H1 (cell line): ENCODE measurements at regions not wholly inside any gene's neighbourhood (a gene's known extent, or its start where the extent isn't known, plus 50 kb on each side); places are given as distances from the start of the nearest gene placed in this dataset.

Source experiments
- CTCF ChIA-PET: fragments of 300-600 bp; sonication (Branson Sonifier 250); formaldehyde crosslinking; loops from one replicate; lab custom pipeline; 2021; ENCODE audit not compliant: partially characterized antibody; lab: Charles Lee
- POLR2A ChIA-PET: fragments of 300-600 bp; sonication (Branson Sonifier 250); formaldehyde crosslinking; loops from one replicate; lab custom pipeline; 2021; ENCODE audit warnings: inconsistent platforms; ENCODE audit not compliant: partially characterized antibody; lab: Charles Lee
- DNase-seq, 2 experiments: peaks; one replicate each; pipeline versions ENCODE4 v3.0.0 to v3.0.0-alpha.2; 2010 to 2022; ENCODE audit warnings: low spot score in 2 of 2, low read depth in 1 of 2, mixed read lengths in 1 of 2
- FAIRE-seq: peaks from 2 replicates; lab custom pipeline; 2011; peaks lifted over from hg19 to GRCh38; lab: Jason Lieb, UNC
- H2AFZ ChIP-seq: 2 replicates; pipeline ENCODE4 v1.8.1; 2012; ENCODE audit warnings: low read length, inconsistent platforms
- H2AK5ac ChIP-seq: 2 replicates; pipeline ENCODE4 v1.6.1; 2013; ENCODE audit warnings: low read depth, low read length
- H2BK120ac ChIP-seq: replicated peaks from 2 replicates; pipeline ENCODE3; 2013; ENCODE audit warnings: low read depth, low read length, inconsistent platforms
- H2BK12ac ChIP-seq: 2 replicates; pipeline ENCODE4 v1.6.1; 2013; ENCODE audit warnings: low read depth, low read length
- H2BK15ac ChIP-seq: 2 replicates; pipeline ENCODE4 v1.6.1; 2013; ENCODE audit warnings: low read length
- H2BK20ac ChIP-seq: 2 replicates; pipeline ENCODE4 v1.6.1; 2013; ENCODE audit warnings: low read length
- H2BK5ac ChIP-seq: 2 replicates; pipeline ENCODE4 v1.6.1; 2013; ENCODE audit warnings: low read depth, low read length
- H3K14ac ChIP-seq: 2 replicates; pipeline ENCODE4 v1.6.1; 2013; ENCODE audit warnings: inconsistent platforms; ENCODE audit not compliant: insufficient read length
- H3K18ac ChIP-seq: 2 replicates; pipeline ENCODE4 v1.6.1; 2013; ENCODE audit warnings: low read length; ENCODE audit errors: extremely low read depth
- H3K23ac ChIP-seq: 2 replicates; pipeline ENCODE4 v1.6.1; 2013; ENCODE audit warnings: inconsistent platforms; ENCODE audit not compliant: insufficient read length
- H3K23me2 ChIP-seq: 2 replicates; pipeline ENCODE4 v1.6.1; 2013; ENCODE audit warnings: low read depth, low read length
- H3K27ac ChIP-seq: 2 replicates; pipeline ENCODE4 v1.6.1; 2011; ENCODE audit warnings: low read depth, low read length, inconsistent platforms
- H3K27me3 ChIP-seq, 4 experiments: replicated peaks in 1 of 4; 1 replicate in 1 of 4; 2 replicates in 3 of 4; pipeline versions ENCODE4 v1.6.1 to v1.8.1; 2011 to 2013; ENCODE audit warnings: low read length in 3 of 4, mild to moderate bottlenecking in 3 of 4, inconsistent platforms in 2 of 4, mixed read lengths in 2 of 4, moderate library complexity in 1 of 4; ENCODE audit not compliant: control insufficient read depth in 3 of 4, insufficient read depth in 3 of 4; ENCODE audit errors: extremely low read depth in 1 of 4
- H3K36me3 ChIP-seq, 4 experiments: 2 replicates each; pipeline versions ENCODE4 v1.6.1 to v1.8.1; 2011 to 2013; ENCODE audit warnings: mild to moderate bottlenecking in 4 of 4, low read length in 3 of 4, moderate library complexity in 2 of 4, control low read depth in 1 of 4, inconsistent platforms in 1 of 4; ENCODE audit not compliant: insufficient read depth in 4 of 4, control insufficient read depth in 2 of 4
- H3K4ac ChIP-seq: replicated peaks from 2 replicates; pipeline ENCODE3; 2013; ENCODE audit warnings: low read length, low read depth, mixed read lengths, inconsistent platforms; ENCODE audit not compliant: insufficient read length
- H3K4me1 ChIP-seq, 4 experiments: replicated peaks in 1 of 4; 1 replicate in 1 of 4; 2 replicates in 3 of 4; pipeline versions ENCODE4 v1.6.1 to v1.8.1; 2011 to 2013; ENCODE audit warnings: low read length in 3 of 4, inconsistent platforms in 2 of 4, mixed read lengths in 1 of 4; ENCODE audit not compliant: insufficient read depth in 4 of 4, control insufficient read depth in 3 of 4
- H3K4me2 ChIP-seq, 2 experiments: 2 replicates each; pipeline versions ENCODE4 v1.6.1 to v1.8.1; 2011 to 2013; ENCODE audit warnings: low read depth in 2 of 2, low read length in 2 of 2, control low read depth in 1 of 2, inconsistent platforms in 1 of 2, mild to moderate bottlenecking in 1 of 2; ENCODE audit not compliant: insufficient read depth in 1 of 2
- H3K4me3 ChIP-seq, 4 experiments: fragments of 200-600, 300-600 bp in 1 of 4; sonication (generic), shearing (Covaris generic), sonication (Bioruptor Twin) in 1 of 4; 2 replicates each; pipeline versions ENCODE4 v1.5.1 to v1.8.1; 2011 to 2016; ENCODE audit warnings: low read length in 4 of 4, low read depth in 3 of 4, control low read depth in 2 of 4, inconsistent platforms in 2 of 4, mild to moderate bottlenecking in 2 of 4, mixed read lengths in 1 of 4, moderate library complexity in 1 of 4; ENCODE audit not compliant: insufficient read depth in 2 of 4; ENCODE audit errors: extremely low read depth in 1 of 4
- H3K56ac ChIP-seq: replicated peaks from 2 replicates; pipeline ENCODE3; 2013; ENCODE audit warnings: low read depth, mild to moderate bottlenecking, mixed read lengths, low read length, inconsistent platforms; ENCODE audit not compliant: insufficient read length
- H3K79me1 ChIP-seq: 2 replicates; pipeline ENCODE4 v1.6.1; 2013; ENCODE audit warnings: low read depth, low read length, control low read depth
- H3K79me2 ChIP-seq, 2 experiments: 2 replicates each; pipeline versions ENCODE4 v1.6.1 to v1.8.1; 2012 to 2013; ENCODE audit warnings: low read length in 2 of 2, mild to moderate bottlenecking in 2 of 2, inconsistent platforms in 1 of 2; ENCODE audit not compliant: insufficient read depth in 2 of 2, control insufficient read depth in 1 of 2
- H3K9ac ChIP-seq, 4 experiments: replicated peaks in 1 of 4; 1 replicate in 1 of 4; 2 replicates in 3 of 4; pipeline versions ENCODE4 v1.6.1 to v1.8.1; 2011 to 2013; ENCODE audit warnings: low read depth in 3 of 4, low read length in 3 of 4, control low read depth in 2 of 4, mild to moderate bottlenecking in 2 of 4, moderate library complexity in 2 of 4, inconsistent platforms in 1 of 4; ENCODE audit errors: extremely low read depth in 1 of 4
- H3K9me3 ChIP-seq, 2 experiments: 2 replicates each; pipeline versions ENCODE4 v1.6.1 to v1.8.1; 2012 to 2013; ENCODE audit warnings: mild to moderate bottlenecking in 2 of 2, moderate library complexity in 2 of 2, control low read depth in 1 of 2, inconsistent platforms in 1 of 2, low read depth in 1 of 2, low read length in 1 of 2, mixed read lengths in 1 of 2; ENCODE audit not compliant: insufficient read depth in 2 of 2
- H4K20me1 ChIP-seq, 2 experiments: replicated peaks in 1 of 2; 2 replicates each; pipeline versions ENCODE3 to v1.8.1; 2011 to 2013; ENCODE audit warnings: inconsistent platforms in 2 of 2, low read length in 2 of 2, mild to moderate bottlenecking in 1 of 2; ENCODE audit not compliant: insufficient read depth in 2 of 2, control insufficient read depth in 1 of 2
- H4K5ac ChIP-seq: 2 replicates; pipeline ENCODE4 v1.6.1; 2013; ENCODE audit warnings: low read length, low read depth, mixed read lengths, inconsistent platforms; ENCODE audit not compliant: insufficient read length
- H4K8ac ChIP-seq: 2 replicates; pipeline ENCODE4 v1.8.0; 2013; ENCODE audit warnings: mild to moderate bottlenecking, moderate library complexity, low read length, inconsistent platforms; ENCODE audit not compliant: insufficient read depth; ENCODE audit errors: extremely low read depth
- H4K91ac ChIP-seq: replicated peaks from 2 replicates; pipeline ENCODE3; 2013; ENCODE audit warnings: low read length, mixed read lengths, inconsistent platforms; ENCODE audit not compliant: insufficient read length
- ASH2L ChIP-seq: fragments of 200-600, 300-600 bp; sonication (generic); IDR thresholded peaks from one replicate; pipeline ENCODE4 v1.7.1; 2017; ENCODE audit warnings: low read length
- KDM5A ChIP-seq: fragments of 200-600 bp; IDR thresholded peaks from 2 replicates; pipeline ENCODE4 v1.7.1; 2012; ENCODE audit warnings: mild to moderate bottlenecking, low read length, inconsistent platforms, mixed read lengths
- SIRT6 ChIP-seq: IDR thresholded peaks from one replicate; pipeline ENCODE4 v1.7.1; 2012; ENCODE audit warnings: low read length, inconsistent platforms
- SP1 ChIP-seq: IDR thresholded peaks from 2 replicates; pipeline ENCODE4 v1.6.1; 2011; ENCODE audit warnings: low read depth, low read length
- SP4 ChIP-seq: IDR thresholded peaks from 2 replicates; pipeline ENCODE4 v1.6.1; 2012; ENCODE audit warnings: low read length, inconsistent platforms
- TBP ChIP-seq: IDR thresholded peaks from 2 replicates; pipeline ENCODE4 v1.6.1; 2011; ENCODE audit warnings: low read depth, low read length, improper control_type of control experiment
- whole genome bisulfite sequencing, 2 experiments: shearing (Covaris generic) in 1 of 2; methylation state at CpG; one replicate each; pipeline versions ENCODE4 v1.1.6 to v1.1.7; 2013 to 2015; ENCODE audit warnings: low lambda C conversion rate in 2 of 2, mixed read lengths in 2 of 2, inconsistent platforms in 1 of 2, low coverage in 1 of 2, missing lambda C conversion rate in 1 of 2; ENCODE audit not compliant: insufficient replicate concordance in 2 of 2, insufficient coverage in 1 of 2, insufficient read length in 1 of 2; ENCODE audit errors: extremely low coverage in 1 of 2, missing lambda C conversion rate in 1 of 2; 5-methylcytosine and 5-hydroxymethylcytosine counted together
- TF ChIP-seq, protein P1 (sequence below), 3 experiments: IDR thresholded peaks; 1 replicate in 2 of 3; 2 replicates in 1 of 3; pipeline versions ENCODE4 v1.5.1 to v1.6.1; 2011; ENCODE audit warnings: low read length in 3 of 3, mild to moderate bottlenecking in 3 of 3, inconsistent platforms in 2 of 3, low read depth in 1 of 3, moderate library complexity in 1 of 3; ENCODE audit not compliant: insufficient read depth in 1 of 3; ENCODE audit errors: control extremely low read depth in 1 of 3

DNA sequence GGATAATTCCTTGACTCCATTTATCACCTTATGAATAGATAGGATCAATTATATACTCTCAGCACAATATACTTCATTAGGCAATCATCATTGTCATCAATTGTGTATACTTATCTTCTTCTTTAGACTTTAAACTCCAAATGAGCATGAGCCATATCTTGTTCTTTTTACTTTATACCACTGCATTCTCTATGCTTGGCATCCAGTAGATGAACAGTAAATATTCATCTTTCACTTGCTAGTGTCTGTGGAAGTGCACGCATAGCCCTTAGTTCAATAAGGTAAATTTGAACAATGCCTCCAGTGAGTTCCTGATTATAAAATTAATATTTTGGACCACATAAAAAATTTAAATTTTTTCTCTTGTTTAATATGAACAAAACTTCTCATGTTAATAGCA is 172.3 kb upstream of the SPRY2 start:
- ChIA-PET CTCF (no interaction called here), POLR2A (no interaction called here)
- Histone ChIP-seq H4K8ac (no peak overlapping the region), H3K36me3 (no peaks in the 10 kb centered on the region), H2AK5ac (no peak overlapping the region), H3K27me3 (peaks cover 0 to 1% (median 0%) of the 10 kb centered on the region in 4 experiments; a peak in 1 of 7 replicates), H3K23ac (no peak overlapping the region), H3K14ac (no peak overlapping the region), H4K5ac (no peak overlapping the region), H3K9me3 (peaks cover 9 to 18% of the 10 kb centered on the region in 2 experiments), H2BK5ac (no peak overlapping the region), H3K56ac (no peak overlapping the region), H3K27ac (no peak overlapping the region), H4K91ac (no peak overlapping the region), H3K9ac (no peak overlapping the region), H2BK15ac (no peak overlapping the region), H3K79me2 (no peaks in the 10 kb centered on the region), H2BK12ac (no peak overlapping the region), H3K23me2 (no peaks in the 10 kb centered on the region), H3K4ac (no peak overlapping the region), H3K18ac (no peak overlapping the region), H2BK120ac (no peak overlapping the region), H4K20me1 (no peaks in the 10 kb centered on the region), H3K4me1 (no peaks in the 10 kb centered on the region), H3K4me2 (no peak overlapping the region), H3K4me3 (no peak overlapping the region), H2BK20ac (no peak overlapping the region), H2AFZ (no peak overlapping the region), H3K79me1 (no peaks in the 10 kb centered on the region)
- 100% methylated on average over 1 of the region's 1 CpG; no CpG with 5 or more reads in 1 of the 2 experiments for WGBS, 2 experiments
- no peak for FAIRE-seq
- TF ChIP-seq, protein P1, sequence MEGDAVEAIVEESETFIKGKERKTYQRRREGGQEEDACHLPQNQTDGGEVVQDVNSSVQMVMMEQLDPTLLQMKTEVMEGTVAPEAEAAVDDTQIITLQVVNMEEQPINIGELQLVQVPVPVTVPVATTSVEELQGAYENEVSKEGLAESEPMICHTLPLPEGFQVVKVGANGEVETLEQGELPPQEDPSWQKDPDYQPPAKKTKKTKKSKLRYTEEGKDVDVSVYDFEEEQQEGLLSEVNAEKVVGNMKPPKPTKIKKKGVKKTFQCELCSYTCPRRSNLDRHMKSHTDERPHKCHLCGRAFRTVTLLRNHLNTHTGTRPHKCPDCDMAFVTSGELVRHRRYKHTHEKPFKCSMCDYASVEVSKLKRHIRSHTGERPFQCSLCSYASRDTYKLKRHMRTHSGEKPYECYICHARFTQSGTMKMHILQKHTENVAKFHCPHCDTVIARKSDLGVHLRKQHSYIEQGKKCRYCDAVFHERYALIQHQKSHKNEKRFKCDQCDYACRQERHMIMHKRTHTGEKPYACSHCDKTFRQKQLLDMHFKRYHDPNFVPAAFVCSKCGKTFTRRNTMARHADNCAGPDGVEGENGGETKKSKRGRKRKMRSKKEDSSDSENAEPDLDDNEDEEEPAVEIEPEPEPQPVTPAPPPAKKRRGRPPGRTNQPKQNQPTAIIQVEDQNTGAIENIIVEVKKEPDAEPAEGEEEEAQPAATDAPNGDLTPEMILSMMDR (IDR thresholded peaks at IDR 0.05; ENCODE audit: control extremely low read depth in 1 of 3, insufficient read depth in 1 of 3, low read depth in 1 of 3, low read length in 3 of 3) = no peak
- TF ChIP-seq SP4 = no peak
- TF ChIP-seq TBP = no peak
- no peak for TF ChIP-seq ASH2L
- TF ChIP-seq KDM5A = no peak
- TF ChIP-seq SIRT6 = no peak
- TF ChIP-seq SP1 = no peak
- TF ChIP-seq, all 59 proteins: peak for 0
- DNase-seq = no peak
